GM23338 (cell line): ENCODE measurements at regions not wholly inside any gene's neighbourhood (a gene's known extent, or its start where the extent isn't known, plus 50 kb on each side); places are given as distances from the start of the nearest gene placed in this dataset.

Experiments
- ATAC-seq: fragments of 200-7000 bp; cut with Tn5 transposase; 3 replicates; pipeline ENCODE4 v1.9.1; 2020
- DNase-seq: peaks from one replicate; pipeline ENCODE4 v3.0.0-alpha.2; 2015; ENCODE audit warnings: low spot score
- H2AFZ ChIP-seq: fragments of 200-600 bp; sonication (generic); 2 replicates; pipeline ENCODE4 v1.8.0; 2016; ENCODE audit warnings: antibody characterized with exemption, mild to moderate bottlenecking, moderate library complexity
- H3F3A ChIP-seq: fragments of 200-600 bp; sonication (generic); replicated peaks from 2 replicates; pipeline ENCODE4 v1.8.0; 2017; ENCODE audit warnings: antibody characterized with exemption, mixed run types, low read depth
- H3K27ac ChIP-seq: fragments of 200-600 bp; sonication (generic); 2 replicates; pipeline ENCODE4 v1.6.1; 2016; ENCODE audit warnings: low read depth
- H3K27me3 ChIP-seq: fragments of 200-600 bp; sonication (generic); 2 replicates; pipeline ENCODE4 v1.8.0; 2016; ENCODE audit warnings: mild to moderate bottlenecking, mixed run types, moderate library complexity; ENCODE audit not compliant: insufficient read depth
- H3K36me3 ChIP-seq: fragments of 200-600 bp; sonication (generic); 2 replicates; pipeline ENCODE4 v1.8.0; 2016; ENCODE audit warnings: mild to moderate bottlenecking; ENCODE audit not compliant: insufficient read depth
- H3K4me1 ChIP-seq: fragments of 200-600 bp; sonication (generic); 2 replicates; pipeline ENCODE4 v1.8.0; 2016; ENCODE audit warnings: mild to moderate bottlenecking, moderate library complexity; ENCODE audit not compliant: insufficient read depth
- H3K4me2 ChIP-seq: fragments of 200-600 bp; sonication (generic); 2 replicates; pipeline ENCODE4 v1.7.1; 2017; ENCODE audit warnings: mixed run types
- H3K4me3 ChIP-seq: fragments of 200-600 bp; sonication (generic); 2 replicates; pipeline ENCODE4 v1.6.1; 2016; ENCODE audit warnings: mixed run types
- H3K79me2 ChIP-seq: fragments of 200-600 bp; sonication (generic); replicated peaks from 2 replicates; pipeline ENCODE4 v1.8.0; 2017; ENCODE audit warnings: mild to moderate bottlenecking; ENCODE audit not compliant: insufficient read depth
- H3K9me2 ChIP-seq: fragments of 200-600 bp; sonication (generic); 2 replicates; pipeline ENCODE4 v1.8.0; 2017; ENCODE audit not compliant: insufficient read depth
- H4K20me1 ChIP-seq: fragments of 200-600 bp; sonication (generic); replicated peaks from 2 replicates; pipeline ENCODE4 v1.8.0; 2017; ENCODE audit warnings: mild to moderate bottlenecking; ENCODE audit not compliant: insufficient read depth
- H3K27ac Mint-ChIP-seq: 2 replicates; pipeline ENCODE4 v1.8.0; 2020; ENCODE audit warnings: inconsistent platforms, mild to moderate bottlenecking, moderate library complexity, mixed read lengths
- H3K27me3 Mint-ChIP-seq: 3 replicates; pipeline ENCODE4 v1.8.0; 2022; ENCODE audit warnings: low read depth, mild to moderate bottlenecking, moderate library complexity, mixed read lengths, inconsistent platforms; ENCODE audit not compliant: insufficient read depth, poor library complexity
- H3K36me3 Mint-ChIP-seq: 3 replicates; pipeline ENCODE4 v1.8.0; 2021; ENCODE audit warnings: low read depth, mild to moderate bottlenecking, inconsistent platforms, moderate library complexity, mixed read lengths
- H3K4me1 Mint-ChIP-seq: 3 replicates; pipeline ENCODE4 v1.8.0; 2020; ENCODE audit warnings: mild to moderate bottlenecking, inconsistent platforms, mixed read lengths
- H3K4me3 Mint-ChIP-seq: 3 replicates; pipeline ENCODE4 v1.8.0; 2021; ENCODE audit warnings: moderate library complexity, mild to moderate bottlenecking, inconsistent platforms, mixed read lengths
- H3K9me3 Mint-ChIP-seq: 3 replicates; pipeline ENCODE4 v1.8.0; 2020; ENCODE audit warnings: moderate library complexity, mild to moderate bottlenecking, inconsistent platforms, mixed read lengths
- CREB1 ChIP-seq: fragments of 250-450 bp; sonication (Bioruptor Pico); IDR thresholded peaks from 2 replicates; pipeline ENCODE4 v1.5.0; 2020; ENCODE audit warnings: low read depth, mild to moderate bottlenecking, moderate library complexity
- CTCF ChIP-seq, 2 experiments: fragments of 200-600 bp in 1 of 2; sonication (generic) in 1 of 2; conservative IDR thresholded peaks; 2 replicates each; pipeline versions ENCODE4 v1.5.1 to v1.6.1; 2016 to 2017; ENCODE audit warnings: antibody characterized with exemption in 2 of 2, low read depth in 2 of 2, mild to moderate bottlenecking in 2 of 2, moderate library complexity in 1 of 2
- ETS1 ChIP-seq: IDR thresholded peaks from 2 replicates; pipeline ENCODE4 v1.6.1; 2016; ENCODE audit warnings: antibody characterized with exemption
- EZH2 ChIP-seq: fragments of 200-600 bp; sonication (generic); IDR thresholded peaks from one replicate; pipeline ENCODE4 v1.8.0; 2017; ENCODE audit warnings: antibody characterized with exemption, mild to moderate bottlenecking, low read depth; ENCODE audit not compliant: unreplicated experiment
- EZH2phosphoT487 ChIP-seq: fragments of 200-600 bp; sonication (generic); IDR thresholded peaks from one replicate; pipeline ENCODE4 v1.8.1; 2018; ENCODE audit warnings: antibody characterized with exemption; ENCODE audit not compliant: unreplicated experiment
- JUNB ChIP-seq: IDR thresholded peaks from one replicate; pipeline ENCODE4 v1.6.1; 2016; ENCODE audit warnings: antibody characterized with exemption; ENCODE audit not compliant: unreplicated experiment
- NANOG ChIP-seq: IDR thresholded peaks from 2 replicates; pipeline ENCODE4 v1.6.1; 2016; ENCODE audit warnings: antibody characterized with exemption, borderline replicate concordance
- POLR2AphosphoS5 ChIP-seq: IDR thresholded peaks from 2 replicates; pipeline ENCODE4 v1.6.1; 2016; ENCODE audit warnings: antibody characterized with exemption, low read depth
- REST ChIP-seq: IDR thresholded peaks from one replicate; pipeline ENCODE4 v1.6.1; 2018; ENCODE audit warnings: antibody characterized with exemption; ENCODE audit not compliant: unreplicated experiment
- STAT1 ChIP-seq: IDR thresholded peaks from one replicate; pipeline ENCODE4 v1.6.1; 2016; ENCODE audit warnings: antibody characterized with exemption; ENCODE audit not compliant: unreplicated experiment
- ZNF114 ChIP-seq: fragments of 250-450 bp; sonication (Bioruptor Pico); IDR thresholded peaks from 2 replicates; pipeline ENCODE4 v1.5.0; 2020; ENCODE audit warnings: mild to moderate bottlenecking, moderate library complexity
- ZNF331 ChIP-seq: fragments of 250-450 bp; sonication (Bioruptor Pico); IDR thresholded peaks from 2 replicates; pipeline ENCODE4 v1.5.0; 2020; ENCODE audit warnings: low read depth, mild to moderate bottlenecking, moderate library complexity
- ZNF462 ChIP-seq: fragments of 250-450 bp; sonication (Bioruptor Pico); IDR thresholded peaks from 2 replicates; pipeline ENCODE4 v1.5.0; 2020; ENCODE audit warnings: mild to moderate bottlenecking, moderate library complexity

GRCh38 chr5:135147294-135148090 is 113.5 kb upstream of the PITX1 start:
- Mint-ChIP-seq H3K27me3 (peaks cover 3% of the 10 kb centered on the region), H3K27ac (no peak overlapping the region), H3K9me3 (peaks cover 10% of the 10 kb centered on the region), H3K36me3 (no peaks in the 10 kb centered on the region), H3K4me1 (peaks cover 12% of the 10 kb centered on the region; the same call in 2 of the 3 replicates), H3K4me3 (no peak overlapping the region)
- no peak for TF ChIP-seq CTCF (conservative IDR thresholded peaks at IDR 0.05; ENCODE audit: low read depth in 2 of 2)
- no peak for TF ChIP-seq JUNB
- TF ChIP-seq EZH2phosphoT487: no peak
- no peak for TF ChIP-seq CREB1 (CRISPR knock-in tag)
- no peak for TF ChIP-seq ZNF462 (CRISPR knock-in tag)
- no peak for TF ChIP-seq NANOG
- TF ChIP-seq ZNF331 (CRISPR knock-in tag): no peak
- TF ChIP-seq REST: no peak
- TF ChIP-seq STAT1: no peak
- no peak for TF ChIP-seq EZH2
- no peak for TF ChIP-seq ETS1
- TF ChIP-seq ZNF114 (CRISPR knock-in tag): no peak
- TF ChIP-seq POLR2AphosphoS5: no peak
- no peak overlapping the region for H2AFZ ChIP-seq
- no peak overlapping the region for H3K4me2 ChIP-seq
- H3K27ac ChIP-seq: no peak overlapping the region
- H3K9me2 ChIP-seq: peaks cover 14% of the 10 kb centered on the region; the same call in 1 of the 2 replicates
- H3K4me3 ChIP-seq: no peak overlapping the region
- 0 out of 2 replicates have a peak, but pooled peaks cover 4% of the 10 kb centered on the region for H3K4me1 ChIP-seq
- H3K36me3 ChIP-seq: no peaks in the 10 kb centered on the region
- H3K27me3 ChIP-seq: no peaks in the 10 kb centered on the region
- H3F3A ChIP-seq: no peaks in the 10 kb centered on the region
- no peaks in the 10 kb centered on the region for H4K20me1 ChIP-seq
- DNase-seq (no peak), ATAC-seq (no peak)
- no peaks in the 10 kb centered on the region for H3K79me2 ChIP-seq
